ENCODE measurements at regions not wholly inside any gene's neighbourhood (a gene's known extent, or its start where the extent isn't known, plus 50 kb on each side); places are given as distances from the start of the nearest gene placed in this dataset.
"Not testable (repeated sequence)": the region's sequence is repeated elsewhere in the genome, so short reads cannot be mapped to it uniquely, and the experiment has no call there.

GRCh38 chr4:106604319-106605051 lies 235.9 kb upstream of the GIMD1 start:
- DNase-seq (ENCODE audit: low read depth in 4 of 4, low spot score in 3 of 4), result no peak

GRCh38 chr4:106603471-106603870 lies 234.9 kb upstream of the GIMD1 start:
- no peak for DNase-seq (ENCODE audit: low read depth in 4 of 4, low spot score in 3 of 4)

GRCh38 chr4:106602711-106603110 lies 234.1 kb upstream of the GIMD1 start:
- no peak for DNase-seq (ENCODE audit: low read depth in 4 of 4, low spot score in 3 of 4)

GRCh38 chr4:106601519-106601918 lies 232.9 kb upstream of the GIMD1 start:
- DNase-seq (ENCODE audit: low read depth in 4 of 4, low spot score in 3 of 4), result no peak

GRCh38 chr4:106595906-106596305 lies 227.3 kb upstream of the GIMD1 start:
- no peak for DNase-seq (ENCODE audit: low read depth in 4 of 4, low spot score in 3 of 4)

- DNase-seq (ENCODE audit: low read depth in 4 of 4, low spot score in 3 of 4), result no peak
These were observed 225.8 kb upstream of the GIMD1 start for GRCh38 chr4:106594291-106594952.

- no peak for DNase-seq (ENCODE audit: low read depth in 4 of 4, low spot score in 3 of 4)
These were observed 220.3 kb upstream of the GIMD1 start for GRCh38 chr4:106588891-106589290.

GRCh38 chr4:106587558-106587957 lies 219.0 kb upstream of the GIMD1 start:
- no peak for DNase-seq (ENCODE audit: low read depth in 4 of 4, low spot score in 3 of 4)

GRCh38 chr4:106585915-106586349 lies 217.4 kb upstream of the GIMD1 start:
- no peak for DNase-seq (ENCODE audit: low read depth in 4 of 4, low spot score in 3 of 4)

GRCh38 chr4:106584337-106584989 lies 215.9 kb upstream of the GIMD1 start:
- no peak for DNase-seq (ENCODE audit: low read depth in 4 of 4, low spot score in 3 of 4)

- no peak for DNase-seq (ENCODE audit: low read depth in 4 of 4, low spot score in 3 of 4)
These were observed 215.0 kb upstream of the GIMD1 start for GRCh38 chr4:106583567-106583966.

GRCh38 chr4:106583108-106583507 lies 214.5 kb upstream of the GIMD1 start:
- no peak for DNase-seq (ENCODE audit: low read depth in 4 of 4, low spot score in 3 of 4)

GRCh38 chr4:106582103-106582502 lies 213.5 kb upstream of the GIMD1 start:
- DNase-seq (ENCODE audit: low read depth in 4 of 4, low spot score in 3 of 4), result no peak

- no peak for DNase-seq (ENCODE audit: low read depth in 4 of 4, low spot score in 3 of 4)
These were observed 210.7 kb upstream of the GIMD1 start for GRCh38 chr4:106579236-106579635.

GRCh38 chr4:106569146-106570031 lies 200.8 kb upstream of the GIMD1 start:
- DNase-seq (ENCODE audit: low read depth in 4 of 4, low spot score in 3 of 4), result no peak

- DNase-seq (ENCODE audit: low read depth in 4 of 4, low spot score in 3 of 4), result no peak
These were observed 197.1 kb upstream of the GIMD1 start for GRCh38 chr4:106565727-106566126.

- DNase-seq (ENCODE audit: low read depth in 4 of 4, low spot score in 3 of 4), result not testable (repeated sequence)
These were observed 195.1 kb upstream of the GIMD1 start for GRCh38 chr4:106563637-106564036.

- DNase-seq (ENCODE audit: low read depth in 4 of 4, low spot score in 3 of 4), result no peak
These were observed 183.1 kb upstream of the GIMD1 start for GRCh38 chr4:106551724-106552123.

GRCh38 chr4:106548446-106549044 lies 180.0 kb upstream of the GIMD1 start:
- DNase-seq (ENCODE audit: low read depth in 4 of 4, low spot score in 3 of 4), result no peak

- DNase-seq (ENCODE audit: low read depth in 4 of 4, low spot score in 3 of 4), result no peak
These were observed 177.8 kb upstream of the GIMD1 start for GRCh38 chr4:106546370-106546769.
